GM13976 (cell line): ENCODE measurements at regions not wholly inside any gene's neighbourhood (a gene's known extent, or its start where the extent isn't known, plus 50 kb on each side); places are given as distances from the start of the nearest gene placed in this dataset.

Experiments
- DNase-seq: peaks from one replicate; pipeline ENCODE4 v3.0.0; 2012; ENCODE audit warnings: low spot score
- in situ Hi-C: fragments of 300-500 bp; cut with MboI; formaldehyde crosslinking; loops from one replicate; pipeline ENCODE4 v1.12.0; 2022; ENCODE audit warnings: low sequenced_read_pairs, mixed read lengths, inconsistent platforms; ENCODE audit not compliant: unreplicated experiment
- TF ChIP-seq, protein P1 (sequence below): IDR thresholded peaks from 2 replicates; pipeline ENCODE4 v1.5.1; 2012; ENCODE audit warnings: borderline replicate concordance, mild to moderate bottlenecking; ENCODE audit not compliant: insufficient read depth; ENCODE audit errors: extremely low read depth, missing control alignments, control extremely low read depth

DNA sequence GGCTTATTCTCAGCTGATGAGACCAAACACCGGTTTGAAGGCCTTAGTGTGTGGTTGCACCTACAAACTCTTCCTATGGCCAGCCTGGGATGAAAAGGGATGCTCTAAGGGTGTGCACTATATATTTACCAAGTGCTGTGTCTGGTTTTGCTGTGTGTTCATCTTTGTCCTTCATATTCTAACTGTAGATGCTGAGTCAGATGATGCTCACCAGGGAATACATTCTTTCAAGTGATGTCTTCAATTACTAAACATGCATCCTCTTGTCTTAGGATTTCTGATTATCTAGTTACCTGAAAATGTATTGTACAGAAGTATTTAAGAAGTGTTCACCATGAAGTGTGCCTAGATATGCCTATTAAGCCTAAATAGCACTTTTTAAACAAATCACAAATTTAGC lies 1111.6 kb upstream of the ZEB2 start:
- no peak for DNase-seq
- TF ChIP-seq, protein P1, sequence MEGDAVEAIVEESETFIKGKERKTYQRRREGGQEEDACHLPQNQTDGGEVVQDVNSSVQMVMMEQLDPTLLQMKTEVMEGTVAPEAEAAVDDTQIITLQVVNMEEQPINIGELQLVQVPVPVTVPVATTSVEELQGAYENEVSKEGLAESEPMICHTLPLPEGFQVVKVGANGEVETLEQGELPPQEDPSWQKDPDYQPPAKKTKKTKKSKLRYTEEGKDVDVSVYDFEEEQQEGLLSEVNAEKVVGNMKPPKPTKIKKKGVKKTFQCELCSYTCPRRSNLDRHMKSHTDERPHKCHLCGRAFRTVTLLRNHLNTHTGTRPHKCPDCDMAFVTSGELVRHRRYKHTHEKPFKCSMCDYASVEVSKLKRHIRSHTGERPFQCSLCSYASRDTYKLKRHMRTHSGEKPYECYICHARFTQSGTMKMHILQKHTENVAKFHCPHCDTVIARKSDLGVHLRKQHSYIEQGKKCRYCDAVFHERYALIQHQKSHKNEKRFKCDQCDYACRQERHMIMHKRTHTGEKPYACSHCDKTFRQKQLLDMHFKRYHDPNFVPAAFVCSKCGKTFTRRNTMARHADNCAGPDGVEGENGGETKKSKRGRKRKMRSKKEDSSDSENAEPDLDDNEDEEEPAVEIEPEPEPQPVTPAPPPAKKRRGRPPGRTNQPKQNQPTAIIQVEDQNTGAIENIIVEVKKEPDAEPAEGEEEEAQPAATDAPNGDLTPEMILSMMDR, result no peak
- in situ Hi-C loops, result no loop called here

DNA sequence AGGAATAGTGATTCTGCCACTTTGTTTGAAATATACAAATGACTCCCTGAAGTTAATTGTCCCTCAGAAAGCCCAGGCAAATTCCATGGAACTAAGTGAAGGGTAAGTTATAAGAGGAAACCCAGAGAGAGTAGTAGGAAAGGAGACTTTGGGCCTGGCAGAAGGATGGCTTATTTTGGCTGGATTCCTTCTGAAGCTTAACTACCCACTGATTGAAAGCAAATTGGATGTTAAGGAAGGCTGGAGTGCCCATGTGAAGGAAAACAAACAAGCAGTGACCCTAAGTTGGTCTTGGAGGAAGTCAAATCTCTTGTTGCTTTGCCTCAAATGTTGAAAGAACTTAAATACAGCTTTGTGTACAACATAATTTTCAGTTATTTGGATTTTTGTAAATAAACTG lies 1106.4 kb upstream of the ZEB2 start:
- DNase-seq, result no peak
- in situ Hi-C loops, result no loop called here
- TF ChIP-seq, protein P1, result no peak

DNA sequence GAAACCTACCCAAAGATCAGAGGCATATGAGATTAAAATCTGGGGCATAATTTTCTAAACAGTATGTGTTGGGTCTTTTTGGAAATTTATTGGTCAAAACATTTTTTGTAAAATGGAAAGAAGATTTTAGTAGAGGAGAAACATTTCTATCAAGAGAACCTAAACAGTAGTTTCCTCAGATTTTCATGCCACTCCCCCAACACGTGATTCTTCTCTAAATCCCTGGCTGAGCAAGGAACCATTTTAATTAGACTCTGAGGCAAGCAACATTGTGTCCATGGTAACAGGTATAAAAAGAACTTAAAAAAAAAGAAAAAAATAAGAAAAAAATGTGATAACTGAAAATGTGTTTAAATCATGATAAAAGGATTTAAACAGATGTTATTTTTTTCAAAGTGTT lies 1105.2 kb upstream of the ZEB2 start:
- TF ChIP-seq, protein P1, result no peak
- DNase-seq, result no peak
- in situ Hi-C loops, result no loop called here

DNA sequence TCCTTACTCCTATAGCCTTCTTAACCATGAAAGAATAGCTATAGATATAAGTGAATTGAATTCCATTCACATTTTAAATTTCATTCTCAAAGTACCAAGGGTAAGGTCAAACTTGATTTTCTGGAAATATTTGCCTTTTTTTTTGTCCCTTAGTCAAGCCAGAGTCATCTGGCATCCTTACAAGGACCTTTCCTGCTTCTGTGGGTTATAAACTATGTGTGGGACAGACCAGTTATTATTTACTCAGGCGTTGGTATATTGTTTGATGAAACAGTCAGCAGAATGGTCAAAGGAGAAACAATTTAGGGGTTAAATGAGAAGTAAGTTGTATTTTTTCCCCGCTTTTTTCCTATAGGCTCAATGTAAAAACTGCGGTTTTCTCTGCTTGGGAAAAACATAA lies 1103.2 kb upstream of the ZEB2 start:
- TF ChIP-seq, protein P1, result no peak
- in situ Hi-C loops, result no loop called here
- no peak for DNase-seq

DNA sequence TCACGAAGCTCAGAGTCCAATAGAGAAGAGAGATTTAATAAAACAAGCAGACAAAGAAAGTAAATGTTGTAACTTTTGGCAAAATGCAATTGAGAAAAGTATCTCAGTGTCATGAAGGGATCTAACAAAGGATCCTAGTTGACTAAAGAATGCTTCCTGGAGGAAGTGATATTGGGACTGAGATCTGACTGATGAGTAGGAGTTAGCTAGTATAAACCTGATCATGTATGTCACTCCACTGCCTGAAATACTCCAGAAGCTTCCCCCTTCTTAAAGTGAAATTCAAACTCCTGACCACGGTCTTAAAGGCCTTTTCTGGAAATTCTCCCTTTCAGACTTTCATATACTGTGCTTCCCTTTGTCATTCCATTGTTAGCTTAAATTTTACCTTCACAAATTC lies 1102.4 kb upstream of the ZEB2 start:
- TF ChIP-seq, protein P1, result no peak
- in situ Hi-C loops, result no loop called here
- no peak for DNase-seq

DNA sequence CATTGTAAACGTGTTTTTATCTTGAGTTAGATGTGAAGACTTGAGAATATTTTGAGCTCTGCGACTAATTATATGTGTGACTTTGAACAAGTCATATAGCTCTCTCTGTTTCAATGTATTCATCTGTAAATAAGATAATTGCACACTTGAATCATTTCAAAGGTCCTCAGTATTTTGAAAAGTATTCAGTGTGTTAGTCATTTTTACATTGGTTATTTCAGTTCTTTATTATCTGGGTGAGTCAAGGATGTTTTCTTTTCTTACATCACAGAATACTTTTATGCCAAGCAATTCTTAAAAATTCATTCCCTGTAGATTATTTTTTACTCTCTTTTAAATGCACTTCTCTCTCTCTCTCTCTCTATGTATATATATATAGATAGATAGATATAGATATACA lies 1098.0 kb upstream of the ZEB2 start:
- TF ChIP-seq, protein P1, result no peak
- DNase-seq, result no peak
- in situ Hi-C loops, result no loop called here

DNA sequence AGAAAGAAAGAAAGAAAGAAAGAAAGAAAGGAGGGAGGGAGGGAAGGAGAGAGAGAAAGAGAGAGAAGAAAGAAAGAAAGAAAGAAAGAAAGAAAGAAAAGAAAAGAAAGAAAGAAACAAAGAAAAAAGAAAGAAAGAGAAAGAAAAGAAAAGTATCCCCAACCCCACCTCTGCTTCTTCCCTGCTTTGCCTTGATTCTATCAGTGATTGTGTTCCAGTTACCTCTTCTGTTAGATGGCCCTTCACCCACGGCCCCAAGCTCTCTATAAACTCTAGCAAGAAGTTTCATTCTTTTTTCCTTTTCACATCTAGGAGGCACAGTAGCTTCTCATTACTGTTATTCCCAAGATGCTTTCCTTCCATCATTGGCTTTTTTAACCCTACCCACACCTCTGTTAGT lies 1097.5 kb upstream of the ZEB2 start:
- in situ Hi-C loops, result no loop called here
- TF ChIP-seq, protein P1, result no peak
- DNase-seq, result no peak
